Omental fat pad (tissue), 3 donors: ENCODE measurements at regions not wholly inside any gene's neighbourhood (a gene's known extent, or its start where the extent isn't known, plus 50 kb on each side); places are given as distances from the start of the nearest gene placed in this dataset.
"Not testable (repeated sequence)": the region's sequence is repeated elsewhere in the genome, so short reads cannot be mapped to it uniquely, and the experiment has no call there.

Source experiments
- ATAC-seq: fragments of 150-250 bp; one replicate; pipeline ENCODE4 v1.9.1; 2016; ENCODE audit warnings: mild to moderate bottlenecking, moderate library complexity; ENCODE audit not compliant: low FRiP score
- DNase-seq: peaks from one replicate; pipeline ENCODE4 v3.0.0-alpha.2; 2019; ENCODE audit warnings: low spot score
- TF ChIP-seq, protein P1 (sequence below), 3 donors: fragments of 450-650 bp; IDR thresholded peaks; one replicate each; pipeline ENCODE4 v1.5.1; 2016 to 2017; ENCODE audit warnings: antibody characterized with exemption in 3 of 3, mild to moderate bottlenecking in 3 of 3, moderate library complexity in 2 of 3

DNA sequence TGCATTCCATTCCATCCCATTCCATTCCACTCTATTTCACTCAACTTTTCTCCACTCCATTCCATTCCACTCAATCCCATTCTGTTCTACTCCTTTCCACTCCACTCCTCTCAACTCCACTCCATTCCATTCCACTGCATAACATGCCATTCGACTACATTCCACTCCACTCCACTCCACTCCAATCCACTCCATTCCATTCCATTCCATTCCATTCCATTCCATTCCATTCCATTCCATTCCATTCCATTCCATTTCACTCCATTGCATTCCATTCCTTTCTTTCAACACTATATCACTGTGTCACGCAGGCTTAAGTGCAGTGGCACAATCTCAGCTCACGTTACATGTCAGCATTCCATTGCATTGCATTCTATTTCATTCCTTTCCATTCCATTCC lies 1430.4 kb downstream of the TSPY10 start:
- ATAC-seq, DNase-seq: not testable (repeated sequence)

DNA sequence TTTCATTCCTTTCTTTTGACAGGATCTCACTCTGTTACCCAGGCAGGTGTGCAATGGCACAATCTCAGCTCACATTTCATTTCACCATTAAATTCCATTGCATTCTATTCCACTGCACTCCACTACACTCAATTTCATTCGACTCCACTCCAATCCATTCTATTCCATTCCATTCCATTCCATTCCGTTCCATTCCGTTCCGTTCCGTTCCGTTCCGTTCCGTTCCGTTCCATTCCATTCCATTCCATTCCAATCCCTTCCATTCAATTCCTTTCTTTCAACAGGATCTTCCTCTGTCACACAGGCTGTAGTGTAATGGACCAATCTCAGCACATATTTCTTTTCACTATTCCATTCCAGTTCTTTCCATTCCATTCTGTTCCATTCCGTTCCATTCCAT lies 1445.7 kb downstream of the TSPY10 start:
- TF ChIP-seq, protein P1, sequence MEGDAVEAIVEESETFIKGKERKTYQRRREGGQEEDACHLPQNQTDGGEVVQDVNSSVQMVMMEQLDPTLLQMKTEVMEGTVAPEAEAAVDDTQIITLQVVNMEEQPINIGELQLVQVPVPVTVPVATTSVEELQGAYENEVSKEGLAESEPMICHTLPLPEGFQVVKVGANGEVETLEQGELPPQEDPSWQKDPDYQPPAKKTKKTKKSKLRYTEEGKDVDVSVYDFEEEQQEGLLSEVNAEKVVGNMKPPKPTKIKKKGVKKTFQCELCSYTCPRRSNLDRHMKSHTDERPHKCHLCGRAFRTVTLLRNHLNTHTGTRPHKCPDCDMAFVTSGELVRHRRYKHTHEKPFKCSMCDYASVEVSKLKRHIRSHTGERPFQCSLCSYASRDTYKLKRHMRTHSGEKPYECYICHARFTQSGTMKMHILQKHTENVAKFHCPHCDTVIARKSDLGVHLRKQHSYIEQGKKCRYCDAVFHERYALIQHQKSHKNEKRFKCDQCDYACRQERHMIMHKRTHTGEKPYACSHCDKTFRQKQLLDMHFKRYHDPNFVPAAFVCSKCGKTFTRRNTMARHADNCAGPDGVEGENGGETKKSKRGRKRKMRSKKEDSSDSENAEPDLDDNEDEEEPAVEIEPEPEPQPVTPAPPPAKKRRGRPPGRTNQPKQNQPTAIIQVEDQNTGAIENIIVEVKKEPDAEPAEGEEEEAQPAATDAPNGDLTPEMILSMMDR (IDR thresholded peaks at IDR 0.05): no peak
- DNase-seq (no peak), ATAC-seq (no peak)

DNA sequence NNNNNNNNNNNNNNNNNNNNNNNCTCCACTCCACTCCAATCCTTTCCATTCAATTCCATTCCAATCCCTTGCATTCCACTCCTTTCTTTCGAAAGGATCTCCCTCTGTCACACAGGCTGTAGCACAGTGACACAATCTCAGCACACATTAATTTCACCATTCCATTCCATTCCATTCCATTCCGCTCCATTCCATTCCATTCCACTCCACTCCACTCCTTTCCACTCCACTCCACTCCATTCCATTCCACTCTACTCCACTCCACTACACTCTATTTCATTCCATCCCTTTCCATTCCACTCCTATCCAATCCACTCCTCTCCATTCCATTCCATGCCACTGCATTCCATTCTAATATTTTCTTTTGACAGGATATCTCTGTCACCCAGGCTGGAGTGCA lies 1459.0 kb downstream of the TSPY10 start:
- TF ChIP-seq, protein P1 (IDR thresholded peaks at IDR 0.05): no peak
- no peak for ATAC-seq
- DNase-seq: no peak

DNA sequence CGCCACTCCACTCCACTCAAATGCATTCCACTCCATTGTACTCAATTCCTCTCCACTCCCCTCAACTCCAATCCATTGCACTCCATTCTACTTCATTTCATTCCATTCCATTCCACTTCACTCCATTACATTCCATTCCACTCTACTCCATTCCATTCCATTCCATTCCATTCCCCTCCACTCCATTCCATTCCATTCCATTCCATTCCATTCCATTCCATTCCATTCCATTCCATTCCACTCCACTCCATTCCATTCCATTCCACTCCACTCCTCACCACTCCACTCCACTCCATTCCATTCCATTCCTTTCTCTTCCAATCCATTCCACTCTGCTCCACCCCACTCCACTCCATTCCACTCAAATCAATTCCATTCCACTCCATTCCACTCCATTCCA lies 1459.9 kb downstream of the TSPY10 start:
- no peak for DNase-seq
- TF ChIP-seq, protein P1 (IDR thresholded peaks at IDR 0.05): no peak
- ATAC-seq: no peak

DNA sequence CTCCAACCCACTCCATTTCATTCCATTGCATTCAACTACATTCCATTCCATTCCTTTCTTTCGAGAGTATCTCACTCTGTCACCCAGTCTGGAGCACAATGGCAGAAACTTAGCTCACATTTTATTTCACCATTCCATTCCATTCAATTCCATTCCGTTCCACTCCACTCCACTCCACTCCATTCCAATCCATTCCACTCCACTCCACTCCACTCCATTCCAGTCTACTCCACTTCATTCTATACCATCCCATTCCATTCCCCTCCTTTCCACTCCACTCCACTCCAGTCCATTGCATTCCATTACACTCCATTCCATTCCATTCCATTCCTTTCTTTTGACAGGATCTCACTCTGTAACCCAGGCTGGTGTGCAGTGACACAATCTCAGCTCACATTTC lies 1466.3 kb downstream of the TSPY10 start:
- no peak for ATAC-seq

DNA sequence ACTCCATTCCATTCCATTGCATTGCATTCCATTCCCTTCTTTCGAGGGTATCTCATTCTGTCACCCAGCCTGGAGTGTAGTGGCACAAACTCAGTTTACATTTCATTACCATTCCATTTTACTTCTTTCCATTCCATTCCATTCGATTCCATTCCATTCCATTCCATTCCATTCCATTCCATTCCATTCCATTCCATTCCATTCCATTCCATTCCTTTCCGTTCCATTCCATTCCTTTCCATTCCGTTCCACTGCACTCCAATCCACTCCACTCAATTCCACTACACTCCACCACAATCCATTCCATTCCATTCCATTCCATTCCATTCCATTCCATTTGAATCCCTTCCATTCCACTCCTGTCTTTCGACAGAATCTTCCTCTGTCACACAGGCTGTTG lies 1472.0 kb downstream of the TSPY10 start:
- ATAC-seq: peak; percentile 100
- not testable (repeated sequence) for DNase-seq

More for the DNA sequence above, 1466.3 kb downstream of the TSPY10 start:
- DNase-seq: no peak
- TF ChIP-seq, protein P1 (IDR thresholded peaks at IDR 0.05): no peak

DNA sequence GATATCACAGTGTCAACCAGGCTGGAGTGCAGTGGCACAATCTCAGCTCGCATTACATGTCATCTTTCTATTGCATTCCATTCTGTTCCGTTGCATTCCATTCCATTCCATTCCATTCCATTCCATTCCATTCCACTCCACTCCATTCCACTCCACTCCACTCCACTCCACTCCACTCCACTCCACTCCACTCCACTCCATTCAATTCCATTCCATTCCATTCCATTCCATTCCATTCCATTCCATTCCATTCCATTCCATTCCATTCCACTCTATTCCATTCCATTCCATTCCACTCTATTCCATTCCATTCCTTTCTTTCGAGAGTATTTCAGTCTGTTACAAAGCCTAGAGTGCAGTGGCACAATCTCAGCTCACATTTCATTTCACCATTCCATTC lies 1486.5 kb downstream of the TSPY10 start:
- DNase-seq, ATAC-seq: not testable (repeated sequence)

DNA sequence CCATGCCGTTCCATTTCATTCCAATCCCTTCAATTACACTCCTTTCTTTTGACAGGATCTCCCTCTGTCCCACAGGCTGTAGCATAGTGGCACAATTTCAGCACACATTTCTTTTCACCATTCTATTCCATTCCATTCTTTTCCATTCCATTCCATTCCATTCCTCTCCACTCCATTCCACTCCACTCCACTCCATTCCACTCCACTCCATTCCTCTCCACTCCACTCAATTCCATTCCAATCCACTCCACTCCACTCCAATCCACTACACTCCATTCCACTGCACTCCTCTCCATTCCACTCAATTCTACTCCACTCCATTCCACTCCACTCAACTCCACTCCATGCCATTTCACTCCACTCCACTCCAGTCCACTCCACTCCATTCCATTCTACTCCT lies 1495.1 kb downstream of the TSPY10 start:
- DNase-seq: no peak
- ATAC-seq: no peak
- TF ChIP-seq, protein P1 (IDR thresholded peaks at IDR 0.05): no peak

DNA sequence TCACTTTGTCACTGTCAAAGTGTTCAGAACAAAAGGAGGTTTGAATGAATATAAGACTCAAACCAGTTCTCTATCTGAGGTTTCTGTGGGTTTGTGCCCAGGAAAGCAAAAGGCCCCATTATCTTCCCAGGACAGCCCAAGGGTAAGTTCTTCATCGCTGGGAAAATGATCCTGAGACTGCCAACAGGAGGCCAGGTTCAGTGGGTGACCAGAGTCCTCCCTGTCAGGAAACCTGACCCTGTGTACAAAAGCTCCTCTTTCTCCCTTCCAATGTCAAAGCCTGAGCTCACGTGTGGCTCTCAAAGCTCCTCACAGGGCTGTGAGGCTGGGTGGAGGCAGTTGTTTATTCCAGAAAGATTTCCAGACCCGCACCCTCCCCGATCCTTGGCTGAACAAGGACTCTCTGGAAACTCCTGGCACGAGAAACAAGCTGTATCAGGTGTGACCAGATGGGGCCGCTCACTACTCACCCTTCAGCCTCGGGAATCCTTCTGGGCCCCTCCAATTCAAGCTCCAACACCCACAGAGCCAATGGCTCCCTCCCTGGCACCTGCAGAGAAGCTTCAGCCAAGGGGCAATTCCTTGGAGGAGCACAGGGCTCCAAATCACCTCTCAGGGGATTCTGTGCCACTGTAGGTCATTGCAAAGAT lies 1516.7 kb downstream of the TSPY10 start:
- TF ChIP-seq, protein P1 (IDR thresholded peaks at IDR 0.05): no peak
- ATAC-seq (no peak), DNase-seq (no peak)
